Stomach (tissue), 4 donors: ENCODE measurements at regions not wholly inside any gene's neighbourhood (a gene's known extent, or its start where the extent isn't known, plus 50 kb on each side); places are given as distances from the start of the nearest gene placed in this dataset.

ENCODE experiments used
- CTCF ChIP-seq, 7 experiments: fragments of 450-650 bp in 4 of 7; fragments of 200-600 bp in 3 of 7; sonication (generic) in 3 of 7; IDR thresholded peaks; one replicate each; pipeline ENCODE4 v1.5.1; 2016 to 2019; ENCODE audit warnings: antibody characterized with exemption in 7 of 7, control low read depth in 2 of 7, mild to moderate bottlenecking in 1 of 7
- EP300 ChIP-seq: sonication (generic); formaldehyde crosslinking; IDR thresholded peaks from one replicate; pipeline ENCODE4 v1.6.1; 2017; ENCODE audit warnings: antibody characterized with exemption

GRCh38 chr1:90773812-90774211 lies 56.7 kb upstream of the BARHL2 start:
- TF ChIP-seq CTCF (IDR thresholded peaks at IDR 0.05) (no peak), EP300 (no peak)
